Breast epithelium (tissue), 4 donors: ENCODE measurements at regions not wholly inside any gene's neighbourhood (a gene's known extent, or its start where the extent isn't known, plus 50 kb on each side); places are given as distances from the start of the nearest gene placed in this dataset.
A peak's percentile ranks its signal among the peaks of the same experiment; 100 is the strongest.
"Not testable (repeated sequence)": the region's sequence is repeated elsewhere in the genome, so short reads cannot be mapped to it uniquely, and the experiment has no call there.

Source experiments
- DNase-seq, 2 donors: peaks; one replicate each; pipeline ENCODE4 v3.0.0-alpha.2; 2019; ENCODE audit warnings: low spot score in 2 of 2
- H3K27ac ChIP-seq, 2 donors: fragments of 200-600 bp; sonication (generic) in 1 of 2; one replicate each; pipeline ENCODE4 v1.5.1; 2016 to 2019; ENCODE audit warnings: mild to moderate bottlenecking in 1 of 2
- H3K27me3 ChIP-seq, 2 donors: fragments of 200-600 bp; sonication (generic) in 1 of 2; one replicate each; pipeline versions ENCODE4 v1.5.1 to v1.6.0; 2017 to 2019; ENCODE audit warnings: control low read depth in 1 of 2, mild to moderate bottlenecking in 1 of 2
- H3K36me3 ChIP-seq: fragments of 200-600 bp; one replicate; pipeline ENCODE4 v1.5.1; 2019
- H3K4me1 ChIP-seq, 2 donors: fragments of 200-600 bp; sonication (generic); one replicate each; pipeline ENCODE4 v1.5.1; 2016 to 2019; ENCODE audit warnings: control low read depth in 1 of 2
- H3K4me3 ChIP-seq, 3 donors: fragments of 200-600 bp; sonication (generic); 1 replicate in 2 of 3; 2 replicates in 1 of 3; pipeline ENCODE4 v1.5.1; 2016 to 2019; ENCODE audit warnings: mild to moderate bottlenecking in 3 of 3, moderate library complexity in 2 of 3
- H3K9me3 ChIP-seq, 2 donors: fragments of 200-600 bp; sonication (generic) in 1 of 2; one replicate each; pipeline ENCODE4 v1.5.1; 2016 to 2019; ENCODE audit warnings: control low read depth in 1 of 2
- POLR2A ChIP-seq: fragments of 450-650 bp; IDR thresholded peaks from one replicate; pipeline ENCODE4 v1.6.1; 2016; ENCODE audit warnings: antibody characterized with exemption, mild to moderate bottlenecking, moderate library complexity
- POLR2AphosphoS5 ChIP-seq, 3 donors: sonication (generic); formaldehyde crosslinking; IDR thresholded peaks; one replicate each; pipeline ENCODE4 v1.6.1; 2017; ENCODE audit warnings: antibody characterized with exemption in 3 of 3
- intact Hi-C: fragments of 100-400 bp; cut with DNase I; formaldehyde crosslinking; loops from one replicate; pipeline ENCODE4 v1.15.1; 2023; ENCODE audit warnings: low total_unique reads
- TF ChIP-seq, protein P1 (sequence below), 3 donors: fragments of 450-650 bp; IDR thresholded peaks; one replicate each; pipeline ENCODE4 v1.5.1; 2016 to 2017; ENCODE audit warnings: antibody characterized with exemption in 3 of 3, mild to moderate bottlenecking in 3 of 3, moderate library complexity in 3 of 3

GRCh38 chr5:67795781-67796477 is 419.6 kb upstream of the PIK3R1 start:
- H3K27ac ChIP-seq, result peak overlapping the region in 1 of 2 donors; percentile 63

GRCh38 chr5:67793966-67794365 is 421.6 kb upstream of the PIK3R1 start:
- H3K4me1 ChIP-seq, result no peaks in the 10 kb centered on the region
- intact Hi-C loops, result loop anchor here (10.0 kb wide), 1 partner anchor 539 kb away; no protein-coding TSS in a partner anchor
- H3K9me3 ChIP-seq, result no peaks in the 10 kb centered on the region
- H3K27ac ChIP-seq, result no peak overlapping the region
- no peak overlapping the region for H3K4me3 ChIP-seq
- no peaks in the 10 kb centered on the region for H3K27me3 ChIP-seq
- H3K36me3 ChIP-seq, result no peaks in the 10 kb centered on the region
- TF ChIP-seq POLR2AphosphoS5 (IDR thresholded peaks at IDR 0.05) (no peak), POLR2A (no peak)
- TF ChIP-seq, protein P1, sequence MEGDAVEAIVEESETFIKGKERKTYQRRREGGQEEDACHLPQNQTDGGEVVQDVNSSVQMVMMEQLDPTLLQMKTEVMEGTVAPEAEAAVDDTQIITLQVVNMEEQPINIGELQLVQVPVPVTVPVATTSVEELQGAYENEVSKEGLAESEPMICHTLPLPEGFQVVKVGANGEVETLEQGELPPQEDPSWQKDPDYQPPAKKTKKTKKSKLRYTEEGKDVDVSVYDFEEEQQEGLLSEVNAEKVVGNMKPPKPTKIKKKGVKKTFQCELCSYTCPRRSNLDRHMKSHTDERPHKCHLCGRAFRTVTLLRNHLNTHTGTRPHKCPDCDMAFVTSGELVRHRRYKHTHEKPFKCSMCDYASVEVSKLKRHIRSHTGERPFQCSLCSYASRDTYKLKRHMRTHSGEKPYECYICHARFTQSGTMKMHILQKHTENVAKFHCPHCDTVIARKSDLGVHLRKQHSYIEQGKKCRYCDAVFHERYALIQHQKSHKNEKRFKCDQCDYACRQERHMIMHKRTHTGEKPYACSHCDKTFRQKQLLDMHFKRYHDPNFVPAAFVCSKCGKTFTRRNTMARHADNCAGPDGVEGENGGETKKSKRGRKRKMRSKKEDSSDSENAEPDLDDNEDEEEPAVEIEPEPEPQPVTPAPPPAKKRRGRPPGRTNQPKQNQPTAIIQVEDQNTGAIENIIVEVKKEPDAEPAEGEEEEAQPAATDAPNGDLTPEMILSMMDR (IDR thresholded peaks at IDR 0.05), result no peak
- no peak for DNase-seq

More at GRCh38 chr5:67795781-67796477, 419.6 kb upstream of the PIK3R1 start:
- H3K27me3 ChIP-seq, result no peaks in the 10 kb centered on the region
- H3K36me3 ChIP-seq, result no peaks in the 10 kb centered on the region
- TF ChIP-seq POLR2A (no peak), POLR2AphosphoS5 (IDR thresholded peaks at IDR 0.05) (no peak)
- TF ChIP-seq, protein P1 (IDR thresholded peaks at IDR 0.05), result no peak
- intact Hi-C loops, result loop anchor here (10.0 kb wide), 1 partner anchor 541 kb away; no protein-coding TSS in a partner anchor
- DNase-seq, result no peak
- no peaks in the 10 kb centered on the region for H3K4me1 ChIP-seq
- H3K4me3 ChIP-seq, result no peak overlapping the region
- H3K9me3 ChIP-seq, result no peaks in the 10 kb centered on the region

- H3K9me3 ChIP-seq, result no peaks in the 10 kb centered on the region
Measured at GRCh38 chr5:67793418-67793817, 422.1 kb upstream of the PIK3R1 start.

DNA sequence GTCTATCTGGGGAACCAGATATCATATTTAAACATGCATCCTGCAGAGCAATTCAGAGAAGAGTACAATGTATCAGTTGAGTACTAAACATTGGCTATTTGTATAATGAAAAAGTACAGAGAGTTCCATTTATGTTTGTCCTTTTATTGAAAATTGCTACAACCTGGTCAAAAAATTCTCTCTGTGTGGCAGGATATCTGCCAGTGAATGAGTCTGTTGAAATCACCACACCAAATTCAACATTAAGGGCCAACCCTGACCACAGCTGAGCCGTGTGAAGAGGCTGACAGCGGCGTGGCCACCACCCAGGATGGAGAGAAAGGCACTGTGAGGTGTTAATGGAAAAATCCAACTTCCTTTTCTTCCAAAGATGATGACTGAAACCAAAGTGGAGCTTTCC is 422.7 kb upstream of the PIK3R1 start:
- Histone ChIP-seq H3K4me1 (no peaks in the 10 kb centered on the region), H3K27me3 (no peaks in the 10 kb centered on the region), H3K9me3 (no peaks in the 10 kb centered on the region), H3K36me3 (no peaks in the 10 kb centered on the region), H3K27ac (no peak overlapping the region), H3K4me3 (no peak overlapping the region)
- TF ChIP-seq, protein P1 (IDR thresholded peaks at IDR 0.05), result no peak
- TF ChIP-seq POLR2A (no peak), POLR2AphosphoS5 (IDR thresholded peaks at IDR 0.05) (no peak)
- intact Hi-C loops, result loop anchor here (10.0 kb wide), 1 partner anchor 538 kb away; no protein-coding TSS in a partner anchor
- DNase-seq, result no peak

More at GRCh38 chr5:67793418-67793817, 422.1 kb upstream of the PIK3R1 start:
- no peak overlapping the region for H3K27ac ChIP-seq
- intact Hi-C loops, result loop anchor here (10.0 kb wide), 1 partner anchor 539 kb away; no protein-coding TSS in a partner anchor
- H3K36me3 ChIP-seq, result no peaks in the 10 kb centered on the region
- DNase-seq, result no peak
- H3K4me3 ChIP-seq, result no peak overlapping the region
- TF ChIP-seq POLR2AphosphoS5 (IDR thresholded peaks at IDR 0.05), result no peak
- TF ChIP-seq POLR2A, result no peak
- TF ChIP-seq, protein P1 (IDR thresholded peaks at IDR 0.05), result no peak
- no peaks in the 10 kb centered on the region for H3K4me1 ChIP-seq
- no peaks in the 10 kb centered on the region for H3K27me3 ChIP-seq

DNA sequence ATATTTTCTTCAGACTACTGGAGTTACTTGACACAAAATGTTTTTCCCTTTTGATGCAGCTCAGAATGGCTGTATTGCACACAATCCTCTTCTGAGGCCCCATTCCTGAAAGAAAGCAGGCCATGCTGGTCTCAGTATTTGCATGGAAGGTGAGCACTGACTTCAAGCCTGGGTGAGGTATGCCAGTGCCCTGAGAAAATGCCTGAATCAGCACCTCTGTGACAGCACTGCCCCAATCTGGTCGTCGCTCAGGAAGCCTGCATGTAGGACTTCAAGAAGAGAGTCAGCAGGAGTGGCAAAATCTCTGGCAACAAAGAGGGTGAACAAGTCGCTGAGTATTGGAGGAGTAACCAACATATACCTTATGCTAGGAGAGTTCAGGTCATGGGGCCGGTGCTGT is 425.2 kb upstream of the PIK3R1 start:
- Histone ChIP-seq H3K27ac (no peak overlapping the region), H3K36me3 (no peaks in the 10 kb centered on the region), H3K9me3 (no peaks in the 10 kb centered on the region), H3K27me3 (no peaks in the 10 kb centered on the region), H3K4me1 (no peaks in the 10 kb centered on the region), H3K4me3 (no peak overlapping the region)
- DNase-seq, result no peak
- intact Hi-C loops, result loop anchor here (10.0 kb wide), 1 partner anchor 536 kb away; no protein-coding TSS in a partner anchor
- TF ChIP-seq POLR2A (no peak), POLR2AphosphoS5 (IDR thresholded peaks at IDR 0.05) (no peak)
- TF ChIP-seq, protein P1 (IDR thresholded peaks at IDR 0.05), result no peak

- H3K9me3 ChIP-seq, H3K27me3 ChIP-seq, H3K27ac ChIP-seq, H3K4me1 ChIP-seq, H3K36me3 ChIP-seq, H3K4me3 ChIP-seq, DNase-seq, intact Hi-C loops: not testable (repeated sequence)
Measured at GRCh38 chr5:67779893-67780623, 435.5 kb upstream of the PIK3R1 start.
